ENCODE measurements at regions not wholly inside any gene's neighbourhood (a gene's known extent, or its start where the extent isn't known, plus 50 kb on each side); places are given as distances from the start of the nearest gene placed in this dataset.

DNA sequence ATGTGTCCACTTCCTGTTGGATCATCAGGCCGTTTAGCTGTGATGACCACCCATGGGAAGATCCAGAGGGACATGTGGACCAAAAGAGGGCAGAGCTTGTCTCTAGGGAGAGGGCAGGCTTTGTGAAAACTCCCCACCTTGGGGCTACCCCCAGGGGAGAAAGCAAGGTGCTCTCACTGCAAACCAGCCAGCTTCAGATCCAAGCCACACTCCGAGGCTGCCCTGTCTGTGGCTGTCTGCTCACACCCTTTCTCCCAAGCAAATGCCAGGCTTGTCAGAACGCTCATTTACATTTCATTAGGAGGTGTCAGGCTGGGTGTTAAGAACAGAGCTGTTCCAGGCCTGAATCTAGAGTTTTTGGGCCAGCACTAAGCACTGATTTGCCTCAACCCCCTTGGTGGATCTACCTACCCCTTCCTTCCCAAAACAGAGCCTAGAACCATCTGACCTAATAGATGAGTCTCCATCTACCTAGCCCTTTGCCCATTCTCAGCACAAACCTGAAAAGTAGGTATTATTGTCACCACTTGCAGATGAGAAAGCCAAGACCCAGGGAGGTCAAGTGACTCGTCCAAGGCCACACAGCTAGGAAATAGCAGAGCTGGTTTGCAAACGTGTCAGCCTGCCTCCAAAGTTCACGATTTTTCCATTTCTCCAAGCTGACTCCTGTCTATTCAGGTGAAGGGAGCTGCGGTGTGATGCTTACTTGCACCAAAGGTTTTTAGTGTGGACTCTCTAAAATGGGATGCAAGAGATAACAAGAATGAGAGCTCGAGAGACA is 130.9 kb downstream of the EMX2 start:
- H3K27me3 ChIP-seq (replicated peaks; ENCODE audit: control insufficient read depth, insufficient read depth, low read length): no peaks in the 10 kb centered on the region
- POLR2A ChIA-PET: no interaction called here

DNA sequence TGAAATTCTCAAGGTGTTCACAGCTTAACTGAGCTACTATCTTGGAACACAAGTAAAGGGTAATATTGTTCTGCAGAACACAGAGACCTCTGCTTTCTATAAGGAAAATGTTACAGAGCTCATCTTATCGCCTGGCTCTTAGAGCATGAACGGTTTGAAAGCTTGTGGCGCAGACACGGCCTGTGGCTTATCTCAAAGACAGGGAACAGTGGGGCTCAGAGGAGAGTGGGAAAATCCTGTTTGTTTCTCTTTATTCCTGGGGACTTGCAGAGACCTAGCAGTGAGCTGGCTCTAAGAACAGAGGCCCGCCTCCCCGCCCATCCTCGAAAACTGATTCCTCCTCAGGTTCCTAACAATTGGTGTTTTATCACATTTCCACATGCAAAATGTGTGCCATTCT is 131.7 kb downstream of the EMX2 start:
- DNase-seq: no peak
- H3K4me1 ChIP-seq: no peaks in the 10 kb centered on the region
- Mint-ChIP-seq H3K27ac (ENCODE audit: unreplicated experiment) (no peak overlapping the region), H3K4me1 (ENCODE audit: low read depth, unreplicated experiment) (peaks cover 14% of the 10 kb centered on the region), H3K4me3 (ENCODE audit: unreplicated experiment) (no peak overlapping the region), H3K36me3 (ENCODE audit: insufficient read depth, unreplicated experiment) (no peaks in the 10 kb centered on the region), H3K27me3 (ENCODE audit: insufficient read depth, unreplicated experiment) (no peaks in the 10 kb centered on the region), H3K9me3 (ENCODE audit: unreplicated experiment) (no peaks in the 10 kb centered on the region)
- no peaks in the 10 kb centered on the region for H3K9me3 ChIP-seq
- H3K36me3 ChIP-seq (ENCODE audit: control insufficient read depth, insufficient read depth, low read length): no peaks in the 10 kb centered on the region
- ChIA-PET POLR2A (no interaction called here), CTCF (no interaction called here)
- no peak overlapping the region for H3K4me3 ChIP-seq (ENCODE audit: low read depth, low read length)
- TF ChIP-seq, protein P1, sequence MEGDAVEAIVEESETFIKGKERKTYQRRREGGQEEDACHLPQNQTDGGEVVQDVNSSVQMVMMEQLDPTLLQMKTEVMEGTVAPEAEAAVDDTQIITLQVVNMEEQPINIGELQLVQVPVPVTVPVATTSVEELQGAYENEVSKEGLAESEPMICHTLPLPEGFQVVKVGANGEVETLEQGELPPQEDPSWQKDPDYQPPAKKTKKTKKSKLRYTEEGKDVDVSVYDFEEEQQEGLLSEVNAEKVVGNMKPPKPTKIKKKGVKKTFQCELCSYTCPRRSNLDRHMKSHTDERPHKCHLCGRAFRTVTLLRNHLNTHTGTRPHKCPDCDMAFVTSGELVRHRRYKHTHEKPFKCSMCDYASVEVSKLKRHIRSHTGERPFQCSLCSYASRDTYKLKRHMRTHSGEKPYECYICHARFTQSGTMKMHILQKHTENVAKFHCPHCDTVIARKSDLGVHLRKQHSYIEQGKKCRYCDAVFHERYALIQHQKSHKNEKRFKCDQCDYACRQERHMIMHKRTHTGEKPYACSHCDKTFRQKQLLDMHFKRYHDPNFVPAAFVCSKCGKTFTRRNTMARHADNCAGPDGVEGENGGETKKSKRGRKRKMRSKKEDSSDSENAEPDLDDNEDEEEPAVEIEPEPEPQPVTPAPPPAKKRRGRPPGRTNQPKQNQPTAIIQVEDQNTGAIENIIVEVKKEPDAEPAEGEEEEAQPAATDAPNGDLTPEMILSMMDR (IDR thresholded peaks at IDR 0.05; ENCODE audit: insufficient read depth in 1 of 2, low read depth in 1 of 2, low read length in 1 of 2, severe bottlenecking in 1 of 2, unreplicated experiment in 1 of 2): no peak
- no TSS peak for BruUV-seq (replicated peaks)
- H3K27me3 ChIP-seq (replicated peaks; ENCODE audit: control insufficient read depth, insufficient read depth, low read length): no peaks in the 10 kb centered on the region
- intact Hi-C loops (cut with micrococcal nuclease; ENCODE audit: unreplicated experiment): no loop called here

More for the DNA sequence above, 130.9 kb downstream of the EMX2 start:
- Histone ChIP-seq H3K36me3 (ENCODE audit: control insufficient read depth, insufficient read depth, low read length) (no peaks in the 10 kb centered on the region), H3K4me1 (no peaks in the 10 kb centered on the region), H3K4me3 (ENCODE audit: low read depth, low read length) (no peak overlapping the region), H3K9me3 (no peaks in the 10 kb centered on the region)
- Mint-ChIP-seq H3K4me3 (ENCODE audit: unreplicated experiment) (no peak overlapping the region), H3K27me3 (ENCODE audit: insufficient read depth, unreplicated experiment) (no peaks in the 10 kb centered on the region), H3K27ac (ENCODE audit: unreplicated experiment) (no peak overlapping the region), H3K4me1 (ENCODE audit: low read depth, unreplicated experiment) (peaks cover 14% of the 10 kb centered on the region), H3K36me3 (ENCODE audit: insufficient read depth, unreplicated experiment) (no peaks in the 10 kb centered on the region), H3K9me3 (ENCODE audit: unreplicated experiment) (no peaks in the 10 kb centered on the region)
- no TSS peak for BruUV-seq (replicated peaks)
- TF ChIP-seq, protein P1 (IDR thresholded peaks at IDR 0.05; ENCODE audit: insufficient read depth in 1 of 2, low read depth in 1 of 2, low read length in 1 of 2, severe bottlenecking in 1 of 2, unreplicated experiment in 1 of 2): no peak
- intact Hi-C loops (cut with micrococcal nuclease; ENCODE audit: unreplicated experiment): no loop called here
- CTCF ChIA-PET: no interaction called here
- no peak for DNase-seq

DNA sequence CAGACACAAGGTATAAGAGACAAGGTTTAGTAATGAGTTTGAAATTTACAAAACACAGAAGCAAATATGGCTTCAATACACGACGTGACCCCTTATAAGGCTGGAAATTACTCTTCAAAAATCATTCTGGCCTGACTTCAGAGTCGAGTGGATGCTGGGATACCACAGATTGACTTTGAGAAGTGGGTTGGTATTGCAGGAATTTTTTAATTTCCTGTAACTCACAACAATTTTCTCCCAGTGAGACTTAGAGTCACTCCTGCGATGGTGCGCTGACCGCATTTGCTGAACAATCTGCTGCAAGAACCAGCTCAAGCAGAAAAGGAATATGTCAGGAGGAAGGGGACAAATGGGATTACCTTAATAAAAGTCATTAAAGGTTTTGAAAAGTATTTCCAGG is 132.1 kb downstream of the EMX2 start:
- no TSS peak for BruUV-seq (replicated peaks)
- no peaks in the 10 kb centered on the region for H3K27me3 Mint-ChIP-seq (ENCODE audit: insufficient read depth, unreplicated experiment)
- peaks cover 14% of the 10 kb centered on the region for H3K4me1 Mint-ChIP-seq (ENCODE audit: low read depth, unreplicated experiment)
- TF ChIP-seq, protein P1 (IDR thresholded peaks at IDR 0.05; ENCODE audit: insufficient read depth in 1 of 2, low read depth in 1 of 2, low read length in 1 of 2, severe bottlenecking in 1 of 2, unreplicated experiment in 1 of 2): no peak
- H3K9me3 Mint-ChIP-seq (ENCODE audit: unreplicated experiment): no peaks in the 10 kb centered on the region
- intact Hi-C loops (cut with micrococcal nuclease; ENCODE audit: unreplicated experiment): no loop called here
- H3K27ac Mint-ChIP-seq (ENCODE audit: unreplicated experiment): no peak overlapping the region
- DNase-seq: no peak
- H3K4me1 ChIP-seq: no peaks in the 10 kb centered on the region
- no peaks in the 10 kb centered on the region for H3K27me3 ChIP-seq (replicated peaks; ENCODE audit: control insufficient read depth, insufficient read depth, low read length)
- H3K36me3 Mint-ChIP-seq (ENCODE audit: insufficient read depth, unreplicated experiment): no peaks in the 10 kb centered on the region
- H3K36me3 ChIP-seq (ENCODE audit: control insufficient read depth, insufficient read depth, low read length): no peaks in the 10 kb centered on the region
- H3K4me3 ChIP-seq (ENCODE audit: low read depth, low read length): no peak overlapping the region
- no peak overlapping the region for H3K4me3 Mint-ChIP-seq (ENCODE audit: unreplicated experiment)
- POLR2A ChIA-PET: no interaction called here
- CTCF ChIA-PET: no interaction called here
- H3K9me3 ChIP-seq: no peaks in the 10 kb centered on the region

Data from Caco-2 (cell line).